Upper lobe of left lung (tissue), 6 donors: ENCODE measurements at regions not wholly inside any gene's neighbourhood (a gene's known extent, or its start where the extent isn't known, plus 50 kb on each side); places are given as distances from the start of the nearest gene placed in this dataset.

Source experiments
- ATAC-seq, 2 donors: fragments of 200-7000 bp; cut with Tn5 transposase; one replicate each; pipeline ENCODE4 v1.9.1; 2022; ENCODE audit warnings: mild to moderate bottlenecking in 2 of 2, moderate library complexity in 2 of 2; ENCODE audit not compliant: low FRiP score in 2 of 2
- DNase-seq, 2 donors: peaks; one replicate each; pipeline ENCODE4 v3.0.0-alpha.2; 2019 to 2020
- H3K27ac ChIP-seq, 4 donors: fragments of 200-600 bp; sonication (generic); one replicate each; pipeline ENCODE4 v1.5.1; 2016 to 2019
- H3K27me3 ChIP-seq, 4 donors: fragments of 200-600 bp; sonication (generic); one replicate each; pipeline ENCODE4 v1.5.1; 2017 to 2019
- H3K36me3 ChIP-seq, 4 donors: fragments of 200-600 bp; sonication (generic); one replicate each; pipeline ENCODE4 v1.5.1; 2016 to 2019
- H3K4me1 ChIP-seq, 4 donors: fragments of 200-600 bp; sonication (generic); one replicate each; pipeline ENCODE4 v1.5.1; 2018 to 2019
- H3K4me3 ChIP-seq, 4 donors: fragments of 200-600 bp; sonication (generic); one replicate each; pipeline ENCODE4 v1.5.1; 2017 to 2019; ENCODE audit warnings: mild to moderate bottlenecking in 2 of 4, moderate library complexity in 1 of 4
- H3K9me3 ChIP-seq, 4 donors: fragments of 200-600 bp; sonication (generic); one replicate each; pipeline ENCODE4 v1.5.1; 2018 to 2019
- EP300 ChIP-seq, 4 donors: sonication (generic); formaldehyde crosslinking; IDR thresholded peaks; one replicate each; pipeline ENCODE4 v1.5.1; 2017; ENCODE audit warnings: antibody characterized with exemption in 4 of 4, control low read depth in 2 of 4
- POLR2A ChIP-seq, 4 donors: fragments of 450-650 bp; IDR thresholded peaks; one replicate each; pipeline ENCODE4 v1.5.1; 2016 to 2017; ENCODE audit warnings: antibody characterized with exemption in 4 of 4, mild to moderate bottlenecking in 2 of 4
- POLR2AphosphoS5 ChIP-seq, 2 donors: sonication (generic); formaldehyde crosslinking; IDR thresholded peaks; one replicate each; pipeline ENCODE4 v1.5.1; 2017; ENCODE audit warnings: antibody characterized with exemption in 2 of 2
- WGBS, 2 donors: methylation state at CpG; one replicate each; pipeline ENCODE4 v1.1.5; 2017 to 2018; 5-methylcytosine and 5-hydroxymethylcytosine counted together
- TF ChIP-seq, protein P1 (sequence below), 6 experiments: fragments of 450-650 bp in 4 of 6; fragments of 200-600 bp in 2 of 6; sonication (generic) in 2 of 6; IDR thresholded peaks; one replicate each; pipeline ENCODE4 v1.5.1; 2016 to 2019; ENCODE audit warnings: antibody characterized with exemption in 6 of 6
- donor health status: DM: no; HTN: no; CAD: no; lungs with moderate emphysema.
- donor health status: DM: no; HTN: yes; CAD: no; lungs with severe emphysema.

DNA sequence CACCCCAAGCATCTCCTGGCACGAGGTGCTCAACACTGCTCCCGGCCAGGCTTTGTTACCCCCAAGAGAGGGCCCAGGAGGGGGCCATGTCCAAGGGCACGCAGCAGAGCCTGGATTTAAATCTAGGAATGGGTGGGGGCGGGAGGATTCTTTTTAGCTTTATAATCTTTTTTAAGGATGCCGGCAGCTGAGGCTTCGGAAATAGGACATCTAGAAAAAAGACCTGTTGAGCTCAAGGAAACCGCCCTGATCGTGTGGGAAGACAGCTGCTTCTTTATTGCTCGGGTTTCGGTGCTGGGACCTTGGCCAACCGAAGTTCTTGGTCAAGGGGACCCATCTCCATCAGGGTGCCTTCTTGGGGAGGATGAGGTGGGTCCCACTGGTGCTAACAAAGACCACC, 317.9 kb downstream of the CTTN start:
- Histone ChIP-seq H3K27ac (no peak overlapping the region), H3K27me3 (no peaks in the 10 kb centered on the region), H3K4me3 (no peak overlapping the region), H3K4me1 (peaks cover 9 to 15% (median 12%) of the 10 kb centered on the region in 4 donors), H3K36me3 (no peaks in the 10 kb centered on the region), H3K9me3 (no peaks in the 10 kb centered on the region)
- WGBS, 2 donors: 77 to 87% methylated on average over 11 of the region's 11 CpGs
- DNase-seq (no peak), ATAC-seq (no peak)
- TF ChIP-seq, protein P1, sequence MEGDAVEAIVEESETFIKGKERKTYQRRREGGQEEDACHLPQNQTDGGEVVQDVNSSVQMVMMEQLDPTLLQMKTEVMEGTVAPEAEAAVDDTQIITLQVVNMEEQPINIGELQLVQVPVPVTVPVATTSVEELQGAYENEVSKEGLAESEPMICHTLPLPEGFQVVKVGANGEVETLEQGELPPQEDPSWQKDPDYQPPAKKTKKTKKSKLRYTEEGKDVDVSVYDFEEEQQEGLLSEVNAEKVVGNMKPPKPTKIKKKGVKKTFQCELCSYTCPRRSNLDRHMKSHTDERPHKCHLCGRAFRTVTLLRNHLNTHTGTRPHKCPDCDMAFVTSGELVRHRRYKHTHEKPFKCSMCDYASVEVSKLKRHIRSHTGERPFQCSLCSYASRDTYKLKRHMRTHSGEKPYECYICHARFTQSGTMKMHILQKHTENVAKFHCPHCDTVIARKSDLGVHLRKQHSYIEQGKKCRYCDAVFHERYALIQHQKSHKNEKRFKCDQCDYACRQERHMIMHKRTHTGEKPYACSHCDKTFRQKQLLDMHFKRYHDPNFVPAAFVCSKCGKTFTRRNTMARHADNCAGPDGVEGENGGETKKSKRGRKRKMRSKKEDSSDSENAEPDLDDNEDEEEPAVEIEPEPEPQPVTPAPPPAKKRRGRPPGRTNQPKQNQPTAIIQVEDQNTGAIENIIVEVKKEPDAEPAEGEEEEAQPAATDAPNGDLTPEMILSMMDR (IDR thresholded peaks at IDR 0.05): no peak
- TF ChIP-seq POLR2A (IDR thresholded peaks at IDR 0.05): no peak

DNA sequence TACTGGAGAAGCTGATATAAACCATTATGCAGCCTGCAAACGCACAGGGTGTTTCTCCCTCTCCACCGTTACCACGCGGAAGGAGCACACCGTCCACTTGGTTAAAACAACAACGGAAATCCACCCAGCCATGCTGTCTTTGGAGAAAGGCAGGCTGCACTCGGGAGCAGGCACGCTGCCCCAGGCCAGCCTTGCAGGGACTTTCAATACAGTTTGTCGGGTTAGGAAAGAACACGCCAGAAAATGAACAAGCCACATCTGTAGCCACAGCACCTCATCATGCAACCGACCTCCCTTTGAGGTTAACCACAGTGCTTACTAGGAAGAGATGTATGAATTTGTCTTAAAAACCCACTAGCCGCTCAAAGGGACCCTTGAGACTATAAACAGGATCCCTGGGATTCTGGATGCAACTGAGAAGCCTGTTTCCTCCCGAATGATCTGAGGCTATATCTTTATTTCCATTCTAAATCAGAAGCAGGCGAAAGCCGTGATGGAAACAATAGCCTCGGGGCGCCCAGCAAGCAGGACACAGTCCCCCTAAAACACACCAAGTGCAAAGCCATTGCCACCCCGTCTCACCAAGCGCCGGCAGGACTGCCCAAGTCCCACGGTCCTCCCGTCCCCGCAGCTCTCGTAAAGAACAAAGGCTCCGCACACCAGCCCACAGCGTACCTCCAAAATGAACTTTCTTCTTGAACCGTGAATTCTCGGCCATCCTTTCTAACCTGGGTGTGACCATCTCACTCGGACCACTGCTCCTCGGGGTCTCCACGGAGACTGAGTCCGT, 318.9 kb downstream of the CTTN start:
- Histone ChIP-seq H3K9me3 (no peaks in the 10 kb centered on the region), H3K36me3 (no peaks in the 10 kb centered on the region), H3K27ac (no peak overlapping the region), H3K4me1 (peaks cover 7 to 8% (median 8%) of the 10 kb centered on the region in 4 donors), H3K4me3 (no peak overlapping the region), H3K27me3 (no peaks in the 10 kb centered on the region)
- DNase-seq (no peak), ATAC-seq (no peak)
- WGBS, 2 donors: 78 to 79% methylated on average over 32 of the region's 32 CpGs
- TF ChIP-seq POLR2A (IDR thresholded peaks at IDR 0.05): no peak
- TF ChIP-seq POLR2AphosphoS5 (IDR thresholded peaks at IDR 0.05): no peak
- no peak for TF ChIP-seq EP300 (IDR thresholded peaks at IDR 0.05)
- TF ChIP-seq, protein P1 (IDR thresholded peaks at IDR 0.05): no peak

DNA sequence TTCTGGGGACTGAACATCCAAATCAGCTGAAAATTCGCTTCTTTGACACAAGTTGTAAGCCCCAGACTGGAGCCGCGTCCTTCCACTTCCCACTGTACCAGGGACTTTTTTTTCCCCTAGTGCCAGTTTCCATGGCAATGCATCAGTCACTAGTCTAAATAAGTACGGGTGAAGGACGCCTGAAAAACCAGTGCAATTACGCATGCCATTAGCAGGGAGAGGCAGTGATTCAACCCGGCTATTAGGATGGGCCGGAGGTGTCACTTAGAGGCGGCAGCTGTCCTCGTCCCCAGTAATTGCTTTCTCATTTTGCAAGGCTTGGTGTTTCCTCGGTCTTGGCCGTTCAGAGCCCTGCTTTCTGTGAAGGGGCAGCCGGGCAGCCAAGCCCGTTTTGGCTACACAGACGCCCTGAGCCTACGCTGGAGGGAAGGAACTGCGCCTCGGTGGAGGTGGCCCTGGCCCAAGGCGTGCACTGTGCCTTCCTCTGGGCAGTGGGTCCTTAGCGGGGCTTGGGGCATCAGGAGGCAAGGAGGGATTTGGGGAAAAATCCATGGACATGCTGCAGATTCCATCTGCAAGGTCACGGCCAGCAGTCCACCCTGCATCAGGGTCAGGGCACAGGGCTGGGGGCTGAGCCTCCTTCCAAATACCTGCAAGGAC, 319.7 kb downstream of the CTTN start:
- H3K36me3 ChIP-seq: no peaks in the 10 kb centered on the region
- TF ChIP-seq POLR2A (IDR thresholded peaks at IDR 0.05): no peak
- TF ChIP-seq POLR2AphosphoS5 (IDR thresholded peaks at IDR 0.05): no peak
- no peak for TF ChIP-seq EP300 (IDR thresholded peaks at IDR 0.05)
- TF ChIP-seq, protein P1 (IDR thresholded peaks at IDR 0.05): no peak

DNA sequence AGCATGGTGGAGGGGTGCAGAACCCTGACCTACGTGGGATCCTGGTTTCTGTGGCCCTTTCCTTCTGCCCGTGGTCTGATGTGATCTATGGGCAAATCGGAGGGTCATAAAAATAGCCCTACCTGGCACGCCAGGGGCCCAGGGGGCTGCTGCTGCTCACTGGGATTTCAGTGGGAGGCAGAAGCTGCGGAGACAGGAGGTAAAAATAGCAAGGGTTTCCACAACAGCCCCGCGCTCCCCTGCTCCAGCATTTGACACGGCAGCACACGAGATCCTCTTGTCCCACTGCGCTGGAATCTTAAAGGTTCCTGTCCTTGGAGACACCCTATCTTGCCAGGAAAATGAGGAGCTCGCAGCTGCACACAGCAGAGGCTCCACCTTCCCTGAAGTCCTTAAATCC, 321.2 kb downstream of the CTTN start:
- Histone ChIP-seq H3K27ac (no peak overlapping the region), H3K9me3 (no peaks in the 10 kb centered on the region), H3K4me3 (no peak overlapping the region), H3K36me3 (no peaks in the 10 kb centered on the region), H3K27me3 (no peaks in the 10 kb centered on the region), H3K4me1 (no peaks in the 10 kb centered on the region)
- DNase-seq (no peak), ATAC-seq (no peak)
- 82 to 91% methylated on average over 7 to 11 of the region's 11 CpGs for WGBS, 2 donors
- TF ChIP-seq, protein P1 (IDR thresholded peaks at IDR 0.05): no peak
- TF ChIP-seq POLR2AphosphoS5 (IDR thresholded peaks at IDR 0.05): no peak
- no peak for TF ChIP-seq EP300 (IDR thresholded peaks at IDR 0.05)
- no peak for TF ChIP-seq POLR2A (IDR thresholded peaks at IDR 0.05)

More for the DNA sequence above, 319.7 kb downstream of the CTTN start:
- Histone ChIP-seq H3K27ac (no peak overlapping the region), H3K4me3 (no peak overlapping the region), H3K4me1 (no peaks in the 10 kb centered on the region), H3K9me3 (no peaks in the 10 kb centered on the region), H3K27me3 (no peaks in the 10 kb centered on the region)
- DNase-seq (no peak), ATAC-seq (no peak)
- WGBS, 2 donors: 71 to 75% methylated on average over 7 to 21 of the region's 21 CpGs
